DND-41 (cell line): ENCODE measurements at regions not wholly inside any gene's neighbourhood (a gene's known extent, or its start where the extent isn't known, plus 50 kb on each side); places are given as distances from the start of the nearest gene placed in this dataset.

ENCODE experiments used
- CTCF ChIP-seq: IDR thresholded peaks from 2 replicates; pipeline ENCODE4 v1.5.1; 2012; ENCODE audit warnings: borderline replicate concordance, low read length, moderate library complexity, mild to moderate bottlenecking; ENCODE audit not compliant: poor library complexity, severe bottlenecking; ENCODE audit errors: extremely low read depth
- EZH2 ChIP-seq: IDR thresholded peaks from 3 replicates; pipeline ENCODE4 v1.6.1; 2012; ENCODE audit warnings: borderline replicate concordance, low read depth, mild to moderate bottlenecking, moderate library complexity, low read length, inconsistent platforms; ENCODE audit not compliant: severe bottlenecking

GRCh38 chr12:68094195-68094594 lies 65.3 kb downstream of the IFNG start:
- TF ChIP-seq CTCF (no peak), EZH2 (no peak)
